Activated CD4-positive, alpha-beta T cell treated with anti-CD3 and anti-CD28 coated beads, Interleukin-2, amount 50 U/mL, for 48 hours (primary cell): ENCODE measurements at regions not wholly inside any gene's neighbourhood (a gene's known extent, or its start where the extent isn't known, plus 50 kb on each side); places are given as distances from the start of the nearest gene placed in this dataset.
"Not testable (repeated sequence)": the region's sequence is repeated elsewhere in the genome, so short reads cannot be mapped to it uniquely, and the experiment has no call there.

ENCODE experiments used
- DNase-seq, 2 experiments: peaks; one replicate each; pipeline ENCODE4 v3.0.0-alpha.2; 2020

DNA sequence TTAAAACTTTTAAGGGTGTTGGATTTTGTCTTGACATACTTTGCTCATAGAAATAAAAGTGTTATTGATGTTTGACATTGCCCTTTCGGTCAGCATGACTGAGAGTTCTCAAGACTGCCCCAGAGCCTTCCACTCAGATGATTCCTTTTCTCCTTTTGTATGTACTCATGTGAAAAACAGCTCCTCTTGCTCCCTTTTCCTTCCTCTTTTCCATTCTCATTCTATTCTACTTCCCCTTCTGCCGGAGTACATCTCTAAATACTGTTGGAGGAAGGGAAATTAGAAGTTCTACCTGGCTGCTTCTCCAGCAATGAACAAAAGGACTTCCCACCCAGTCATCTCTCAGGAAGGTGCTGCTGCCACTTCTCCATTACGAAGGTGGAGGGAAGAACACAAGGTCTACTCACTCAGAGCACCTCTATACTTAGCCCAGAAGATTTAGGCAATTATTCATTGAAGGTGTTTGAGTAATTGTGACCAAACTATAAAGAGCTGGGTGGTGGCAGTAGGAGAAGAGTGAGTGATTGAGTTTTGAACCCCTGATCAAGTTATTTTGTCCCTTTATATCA, 163.8 kb upstream of the MBNL1 start:
- DNase-seq: no peak

DNA sequence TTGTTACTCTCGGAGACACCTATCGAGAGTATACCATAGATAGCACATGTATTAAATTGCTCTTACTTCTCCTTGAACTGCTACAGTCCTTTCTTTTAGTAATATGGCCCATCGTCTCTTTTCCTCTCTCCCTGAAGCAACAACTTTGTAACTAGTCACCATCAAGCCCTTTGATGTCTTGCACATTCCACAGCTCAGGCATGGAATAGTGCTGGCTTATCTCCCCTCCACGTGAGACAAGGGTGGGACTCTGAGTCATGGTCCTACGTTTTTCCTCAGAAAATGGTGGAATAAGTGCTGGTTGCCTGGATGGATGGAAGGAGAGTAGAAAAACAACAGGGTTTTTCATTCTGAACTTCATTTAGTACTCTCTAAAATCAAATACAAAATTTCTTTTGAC, 163.3 kb upstream of the MBNL1 start:
- DNase-seq: no peak

DNA sequence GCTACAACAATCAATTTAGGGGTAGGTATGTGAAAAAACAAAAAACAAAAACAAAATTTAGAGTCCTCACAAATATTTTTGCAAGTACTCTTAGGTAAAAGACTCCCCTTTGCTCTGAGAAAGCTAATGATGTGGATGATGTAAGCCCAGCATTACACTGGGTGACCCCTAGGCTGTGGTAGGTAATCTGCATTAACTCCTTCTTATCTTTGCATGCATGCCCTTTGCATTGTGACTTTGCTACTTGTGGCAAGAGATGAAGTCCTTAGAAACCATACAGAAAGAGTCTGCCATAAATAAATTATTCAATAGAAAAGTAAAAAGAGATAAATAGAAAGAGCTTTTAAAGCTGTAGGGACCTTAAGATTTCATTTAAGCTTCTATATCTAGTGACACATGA, 159.7 kb upstream of the MBNL1 start:
- DNase-seq: no peak

DNA sequence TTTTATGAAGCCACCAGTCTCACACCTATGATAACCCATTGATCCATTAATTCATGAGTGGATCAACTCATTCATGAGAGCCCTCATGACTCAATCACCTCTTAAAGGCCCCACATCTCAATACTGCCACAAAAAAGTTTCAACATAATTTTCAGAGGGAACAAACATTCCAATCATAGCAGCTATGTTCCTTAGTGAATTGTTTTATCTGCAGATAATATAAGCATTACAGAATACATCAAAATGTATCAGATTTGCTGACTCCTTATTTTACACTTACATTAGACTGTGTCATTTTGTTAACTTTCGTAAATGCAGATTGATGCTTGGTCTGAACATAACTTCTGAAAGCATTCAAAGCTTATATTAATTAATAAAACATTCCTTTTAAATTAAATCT, 155.3 kb upstream of the MBNL1 start:
- no peak for DNase-seq

DNA sequence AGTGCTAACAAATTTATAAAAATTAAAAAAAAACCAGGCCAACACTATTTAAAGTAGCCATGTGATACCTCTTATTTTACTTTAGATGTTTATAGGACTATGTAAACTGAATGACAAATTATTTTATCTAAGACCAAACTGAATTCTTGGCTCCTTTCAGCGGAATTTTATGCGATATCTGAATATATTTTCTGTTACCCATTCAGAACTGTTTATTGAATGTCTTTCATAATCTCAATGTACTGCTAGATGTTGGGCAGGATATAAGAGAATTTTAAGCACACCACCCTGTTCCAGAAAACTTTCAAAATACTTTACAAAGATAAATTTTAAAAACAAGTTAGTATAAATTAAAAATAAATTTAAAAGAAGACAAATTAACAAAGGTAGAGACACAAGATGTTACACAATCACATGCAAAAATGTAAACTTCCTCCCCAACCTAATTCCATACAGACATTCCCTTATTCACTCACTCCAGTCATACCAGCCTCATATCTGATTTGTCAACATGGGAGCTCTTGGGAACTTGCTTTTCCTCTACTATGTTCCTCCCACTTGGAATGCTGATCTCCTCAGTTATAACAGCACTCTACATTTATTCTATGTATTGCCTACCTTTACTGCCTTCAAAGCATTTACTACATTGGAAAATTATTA, 154.6 kb upstream of the MBNL1 start:
- no peak for DNase-seq

DNA sequence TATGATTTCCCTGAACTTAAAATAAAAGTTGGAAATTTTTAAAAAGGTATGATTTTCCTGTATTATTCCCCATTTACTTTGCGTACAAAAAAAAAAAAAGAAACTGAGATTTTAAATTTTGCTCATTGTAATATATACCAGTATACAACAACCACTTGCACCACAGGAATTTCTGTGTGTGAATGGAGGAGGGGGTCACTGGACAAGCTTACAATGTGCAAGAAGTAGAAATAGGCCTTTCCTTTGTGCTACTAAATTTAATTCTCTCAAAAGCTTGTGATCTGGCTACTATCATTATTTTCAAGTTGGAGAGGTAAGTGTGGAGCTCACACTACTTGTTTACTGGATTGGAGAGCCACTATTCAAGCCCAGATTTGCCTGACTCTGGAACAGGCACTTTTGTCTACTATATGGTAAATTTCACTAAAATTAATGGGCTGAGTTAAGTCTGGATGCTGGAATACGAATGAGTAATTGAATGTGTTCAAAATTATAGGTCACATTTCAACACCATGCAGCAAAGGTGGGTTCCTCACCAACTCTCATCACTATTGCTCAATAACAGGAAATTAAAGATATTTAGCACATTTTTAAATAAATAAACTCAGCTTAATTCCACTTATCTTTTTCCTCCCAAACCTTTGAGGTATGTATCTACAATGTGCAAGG, 148.0 kb upstream of the MBNL1 start:
- DNase-seq: no peak

DNA sequence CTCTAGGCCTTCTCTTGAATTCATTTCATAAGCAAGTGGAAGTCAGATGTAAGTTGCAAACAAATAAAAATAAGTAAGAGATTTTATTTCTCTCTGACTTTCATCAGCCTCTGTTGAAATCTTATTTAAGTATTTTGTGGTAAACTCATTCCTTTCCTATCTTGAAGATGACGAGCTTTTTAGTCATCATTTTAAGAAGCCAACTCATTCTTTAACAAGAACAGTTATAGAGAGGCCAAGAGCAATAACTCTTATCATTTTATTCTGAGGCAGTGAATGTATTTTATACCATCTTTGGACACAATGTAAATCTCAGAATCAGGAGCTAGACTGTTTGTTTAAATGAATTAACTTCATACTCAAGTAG, 147.5 kb upstream of the MBNL1 start:
- DNase-seq: no peak

DNA sequence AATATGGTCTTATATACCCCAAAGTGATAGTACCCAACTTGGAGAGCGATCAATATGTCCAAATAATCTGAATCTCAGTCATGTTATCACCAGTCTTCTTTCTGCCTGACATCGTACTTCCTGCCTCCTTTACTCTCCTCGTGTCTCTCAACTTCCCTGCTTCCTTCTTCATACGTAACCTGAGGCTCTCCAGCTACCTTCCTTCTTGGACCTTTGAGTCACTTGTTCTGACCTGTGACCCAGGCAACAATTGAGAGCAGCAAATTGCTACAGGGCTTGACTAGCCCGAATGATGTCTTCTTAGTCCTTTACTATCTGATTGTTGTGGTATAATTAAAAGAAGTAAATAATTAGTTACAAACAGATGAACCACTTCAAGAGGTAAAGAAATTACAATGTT, 145.9 kb upstream of the MBNL1 start:
- no peak for DNase-seq

DNA sequence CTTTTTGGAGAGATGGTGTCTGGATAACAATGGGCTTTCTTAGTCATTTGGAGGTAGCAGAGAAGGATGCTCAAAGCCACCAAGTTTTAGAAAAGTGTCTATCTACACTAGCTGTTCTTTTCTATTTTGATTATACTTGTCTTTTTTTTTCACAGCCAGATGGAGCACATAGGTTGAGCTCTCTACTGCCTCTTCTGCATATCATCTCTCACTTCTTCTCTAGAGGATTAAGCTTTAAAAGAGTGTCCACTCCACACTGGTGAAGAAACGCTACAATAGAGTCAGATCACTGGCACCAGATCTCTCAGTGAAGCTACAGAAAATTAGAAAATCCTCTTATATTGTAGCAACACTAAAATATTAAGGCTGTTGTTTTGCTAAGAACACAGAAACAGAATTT, 145.3 kb upstream of the MBNL1 start:
- no peak for DNase-seq

DNA sequence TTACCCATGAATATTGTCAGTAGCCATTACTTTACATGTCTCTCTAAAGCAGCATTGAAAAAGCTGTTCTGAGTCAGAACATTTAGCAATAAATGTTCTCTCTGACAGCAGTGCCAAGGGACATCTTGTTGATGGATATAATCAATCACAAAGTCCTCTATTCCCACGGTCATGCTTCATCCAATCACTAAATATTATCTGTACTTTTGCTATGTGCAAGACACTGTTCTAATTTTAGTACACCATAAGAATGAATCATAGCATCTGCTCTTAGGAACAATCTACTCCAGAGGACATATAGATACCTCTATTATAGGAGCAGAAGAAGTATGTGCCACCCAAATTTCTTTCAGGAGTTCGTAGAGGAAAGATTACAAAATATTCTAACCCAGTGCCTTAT, 142.5 kb upstream of the MBNL1 start:
- DNase-seq: no peak

DNA sequence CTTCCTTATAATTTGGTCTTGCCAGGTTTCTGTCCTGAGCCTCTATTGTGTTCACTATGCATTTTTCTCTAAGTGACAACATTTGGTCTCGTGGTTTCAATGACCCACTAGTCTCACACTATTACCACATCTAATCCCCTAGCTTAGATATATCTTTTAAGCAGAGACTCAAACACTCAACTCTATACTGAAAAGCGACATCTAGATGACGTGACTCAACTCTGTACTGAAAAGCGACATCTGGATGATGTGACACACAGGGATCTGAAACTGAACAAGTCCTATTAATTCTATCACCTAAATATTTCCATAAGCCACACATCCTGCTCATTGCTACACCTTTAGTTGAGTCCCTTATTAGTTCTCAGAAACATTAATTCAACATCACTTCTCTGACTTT, 141.7 kb upstream of the MBNL1 start:
- peak in 1 of 2 experiments; percentile 8 for DNase-seq

DNA sequence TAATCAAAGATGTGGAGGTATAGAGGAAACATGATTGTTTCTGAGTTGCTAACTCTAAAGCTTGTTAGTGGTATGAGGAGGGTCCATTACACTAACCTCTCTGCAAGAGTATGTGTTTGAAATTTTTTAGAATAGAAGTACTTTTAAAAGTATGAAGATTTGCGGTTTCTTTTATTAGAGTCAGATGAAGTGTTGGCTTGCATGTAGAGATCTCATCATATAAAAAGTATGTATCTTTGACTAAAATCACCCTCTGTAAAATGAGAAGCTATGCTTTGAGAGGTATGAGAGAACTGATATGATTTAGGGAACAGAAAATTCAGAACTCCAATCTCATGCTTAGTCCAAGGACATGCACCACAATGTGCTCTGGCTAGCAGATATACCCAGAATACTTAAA, 140.4 kb upstream of the MBNL1 start:
- DNase-seq: no peak

DNA sequence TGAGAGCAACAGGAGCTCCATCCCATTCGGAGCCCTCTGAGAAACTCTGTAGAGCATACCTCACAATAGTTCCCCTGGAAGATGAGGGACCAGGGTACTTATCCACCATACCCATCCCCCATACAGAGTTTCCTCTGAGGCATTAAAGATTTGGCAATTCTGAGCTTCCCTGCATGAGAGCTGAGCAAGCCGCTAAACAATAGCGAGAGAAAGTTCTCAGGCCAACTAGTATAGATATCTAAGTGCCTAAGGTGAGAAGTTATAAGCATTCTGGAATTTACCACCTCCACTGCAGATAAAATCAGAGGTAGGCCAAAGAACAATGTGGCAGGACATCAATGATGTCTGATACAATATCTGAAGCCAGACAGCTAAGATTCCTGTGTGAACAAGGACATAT, 129.1 kb upstream of the MBNL1 start:
- no peak for DNase-seq

DNA sequence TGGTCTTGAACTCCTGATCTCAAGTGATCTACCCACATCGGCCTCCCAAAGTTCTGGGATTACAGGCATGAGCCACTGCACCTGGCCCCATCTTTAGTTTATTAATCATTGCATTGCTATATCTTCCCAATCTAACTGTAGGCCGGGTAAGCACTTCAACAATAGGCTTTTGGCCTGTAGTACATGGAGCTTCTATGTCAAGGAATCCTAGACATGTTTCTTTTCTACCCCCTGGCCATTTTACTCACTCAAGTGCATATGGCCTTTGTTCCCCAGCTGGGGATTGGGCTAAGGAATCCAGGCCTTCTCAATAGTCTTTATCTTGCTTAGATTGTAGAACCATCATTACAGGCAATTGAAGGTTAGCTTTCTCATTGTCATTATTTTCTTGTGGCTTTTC, 122.3 kb upstream of the MBNL1 start:
- DNase-seq: no peak

DNA sequence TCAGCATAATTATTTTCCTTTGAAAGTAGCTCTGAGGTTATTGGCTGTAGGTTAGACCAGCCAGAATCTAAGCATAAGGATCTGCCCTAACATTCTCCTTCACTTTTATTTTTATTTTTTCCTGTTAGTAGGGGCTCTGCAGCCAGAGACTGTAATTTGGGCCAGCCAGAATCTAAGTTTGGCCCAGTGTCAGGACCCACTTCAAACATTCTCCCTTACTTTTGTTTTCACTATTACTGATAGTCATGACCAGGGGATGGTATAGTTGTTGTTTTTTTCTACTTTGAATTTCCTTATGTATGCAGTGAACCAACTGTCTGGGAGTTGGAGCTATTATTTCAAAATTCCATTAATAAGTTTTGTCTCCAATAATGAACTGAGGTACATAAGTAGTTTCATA, 121.0 kb upstream of the MBNL1 start:
- no peak for DNase-seq

DNA sequence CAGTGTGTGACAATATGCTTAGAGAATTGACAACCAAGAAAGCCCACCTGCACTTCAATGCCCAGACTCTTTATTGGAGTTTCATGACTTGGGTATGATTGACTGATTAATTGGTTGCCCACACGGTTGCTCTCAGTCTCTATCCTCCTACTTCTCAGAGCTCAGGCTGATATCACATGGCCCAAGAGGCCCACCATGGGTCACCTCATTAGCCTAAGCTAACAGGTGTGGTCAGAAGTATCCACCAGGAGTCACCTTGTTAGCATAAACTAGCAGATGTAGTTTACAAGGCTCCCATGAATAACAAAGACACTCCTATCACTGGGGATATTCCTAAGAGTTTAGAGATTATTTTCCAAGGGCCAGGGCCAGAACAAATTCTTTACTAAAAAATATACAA, 120.2 kb upstream of the MBNL1 start:
- DNase-seq: no peak

DNA sequence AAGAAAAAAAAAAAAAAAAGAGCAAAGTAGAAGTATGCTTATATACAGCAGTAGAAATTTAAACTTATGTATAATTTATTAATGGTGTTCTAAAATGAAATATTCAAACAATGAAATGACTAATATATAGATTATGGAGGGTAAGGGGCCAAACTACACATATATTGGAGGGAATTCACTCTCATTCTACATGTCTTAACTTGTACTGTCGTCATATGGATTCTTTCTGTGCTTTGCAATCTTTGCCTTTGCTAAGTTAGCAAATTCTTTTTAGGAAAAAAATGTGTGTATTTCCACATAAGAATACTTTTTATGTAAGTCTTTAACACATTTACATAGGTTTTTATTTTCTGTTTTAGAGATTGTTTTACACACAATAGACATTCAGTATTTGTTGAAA, 118.9 kb upstream of the MBNL1 start:
- no peak for DNase-seq

DNA sequence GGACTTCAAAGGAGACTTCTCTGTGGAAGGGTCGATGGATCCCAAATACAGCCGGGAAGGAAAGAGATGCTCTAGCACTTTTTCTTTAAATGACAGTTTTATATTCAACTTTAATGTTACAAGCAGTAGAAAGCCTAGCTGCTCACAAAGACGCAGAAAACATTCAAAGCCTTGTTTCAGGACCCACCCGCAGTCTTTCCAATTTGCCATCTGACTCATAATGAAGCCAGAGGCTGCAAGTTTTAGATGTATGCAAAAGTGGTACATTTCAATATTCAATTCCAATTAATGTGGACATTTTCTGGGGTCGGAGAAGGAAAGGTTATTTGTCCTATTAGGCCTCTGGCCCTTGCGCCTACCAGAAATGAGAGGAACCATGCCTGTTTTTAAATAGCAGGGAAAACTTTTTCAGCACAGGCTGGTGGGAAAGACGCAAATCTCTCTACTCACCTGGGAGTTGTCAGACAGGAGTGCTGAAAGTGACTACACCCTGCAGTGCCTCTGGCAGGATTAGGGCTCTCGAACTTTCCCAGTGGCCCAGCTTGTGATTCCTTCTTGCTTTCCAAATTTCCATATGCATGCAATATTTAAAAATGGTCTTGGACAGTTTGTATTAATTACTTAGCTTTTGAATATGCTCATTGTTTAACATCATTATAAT, 117.4 kb upstream of the MBNL1 start:
- peak in 1 of 2 experiments; percentile 9 for DNase-seq

DNA sequence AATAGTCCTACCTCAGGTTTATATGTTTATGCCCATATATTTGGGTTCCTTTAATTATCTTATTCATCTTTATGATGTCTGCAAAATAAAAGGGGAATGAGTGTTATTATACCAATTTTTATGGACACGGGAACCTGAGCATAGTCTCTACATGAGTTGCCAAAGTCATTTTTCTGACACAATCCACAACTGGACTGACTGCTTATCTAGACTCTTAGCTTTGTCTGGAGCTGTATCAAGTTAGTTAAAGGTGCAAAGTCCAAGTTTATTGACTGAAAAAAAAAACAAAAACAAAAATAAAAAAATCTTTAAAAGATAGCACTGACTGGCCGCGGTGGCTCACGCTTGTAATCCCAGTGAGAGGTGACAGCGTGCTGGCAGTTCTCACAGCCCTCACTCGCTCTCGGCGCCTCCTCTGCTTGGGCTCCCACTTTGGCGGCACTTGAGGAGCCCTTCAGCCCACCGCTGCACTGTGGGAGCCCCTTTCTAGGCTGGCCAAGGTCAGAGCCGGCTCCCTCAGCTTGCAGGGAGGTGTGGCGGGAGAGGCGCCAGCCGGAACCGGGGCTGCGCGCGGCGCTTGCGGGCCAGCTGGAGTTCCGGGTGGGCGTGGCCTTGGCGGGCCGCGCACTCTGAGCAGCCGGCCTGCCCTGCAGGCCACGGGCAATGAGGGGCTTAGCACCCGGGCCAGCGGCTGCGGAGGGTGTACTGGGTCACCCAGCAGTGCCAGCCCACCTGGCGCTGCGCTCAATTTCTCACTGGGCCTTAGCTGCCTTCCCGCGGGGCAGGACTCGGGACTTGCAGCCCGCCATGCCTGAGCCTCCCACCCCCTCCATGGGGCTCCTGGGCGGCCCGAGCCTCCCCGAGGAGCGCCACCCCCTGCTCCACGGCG, 116.6 kb upstream of the MBNL1 start:
- not testable (repeated sequence) for DNase-seq

DNA sequence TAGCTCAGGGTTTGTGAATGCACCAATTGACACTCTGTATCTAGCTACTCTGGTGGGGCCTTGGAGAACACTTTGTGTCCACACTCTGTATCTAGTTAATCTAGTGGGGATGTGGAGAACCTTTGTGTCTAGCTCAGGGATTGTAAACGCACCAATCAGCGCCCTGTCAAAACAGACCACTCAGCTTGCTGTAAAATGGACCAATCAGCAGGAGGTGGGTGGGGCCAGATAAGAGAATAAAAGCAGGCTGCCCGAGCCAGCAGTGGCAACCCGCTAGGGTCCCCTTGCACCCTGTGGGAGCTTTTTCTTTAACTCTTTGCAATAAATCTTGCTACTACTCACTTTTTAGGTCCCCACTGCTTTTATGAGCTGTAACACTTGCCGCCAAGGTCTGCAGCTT, 115.6 kb upstream of the MBNL1 start:
- not testable (repeated sequence) for DNase-seq

DNA sequence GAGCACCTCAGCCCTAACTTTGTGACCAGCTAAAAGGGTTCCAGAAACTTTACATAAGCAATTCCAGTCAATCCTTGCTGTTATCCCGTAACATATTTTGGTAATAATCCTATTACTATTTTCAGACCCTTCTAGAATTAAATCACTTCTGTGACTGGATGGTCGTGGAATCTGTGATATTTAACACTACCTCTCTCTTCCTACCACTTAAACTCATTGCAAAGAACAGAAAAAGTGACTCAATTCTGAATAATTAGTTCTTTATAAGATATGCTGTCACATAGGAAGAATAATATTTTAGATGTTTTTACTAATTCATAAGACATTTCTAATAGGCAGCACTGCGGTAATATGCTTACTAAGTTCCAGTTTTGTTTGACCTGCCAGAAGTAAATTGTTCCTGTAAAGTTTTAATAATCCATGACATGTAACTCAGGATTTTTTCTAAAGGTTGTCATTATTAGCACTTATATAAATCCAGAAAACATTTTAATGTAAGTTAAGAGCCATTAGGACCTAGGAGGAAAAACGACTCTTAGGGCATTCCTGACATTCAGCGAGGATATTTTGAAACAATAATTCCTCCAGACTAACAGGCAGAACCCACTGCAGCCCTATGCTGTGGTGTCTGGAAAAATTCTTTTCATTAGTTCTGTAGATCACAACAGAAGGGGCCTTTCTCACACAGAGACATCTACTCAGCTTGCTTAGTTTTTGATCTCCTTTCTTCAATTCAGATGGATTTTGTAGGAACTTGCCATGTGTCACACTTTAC, 113.3 kb upstream of the MBNL1 start:
- no peak for DNase-seq

DNA sequence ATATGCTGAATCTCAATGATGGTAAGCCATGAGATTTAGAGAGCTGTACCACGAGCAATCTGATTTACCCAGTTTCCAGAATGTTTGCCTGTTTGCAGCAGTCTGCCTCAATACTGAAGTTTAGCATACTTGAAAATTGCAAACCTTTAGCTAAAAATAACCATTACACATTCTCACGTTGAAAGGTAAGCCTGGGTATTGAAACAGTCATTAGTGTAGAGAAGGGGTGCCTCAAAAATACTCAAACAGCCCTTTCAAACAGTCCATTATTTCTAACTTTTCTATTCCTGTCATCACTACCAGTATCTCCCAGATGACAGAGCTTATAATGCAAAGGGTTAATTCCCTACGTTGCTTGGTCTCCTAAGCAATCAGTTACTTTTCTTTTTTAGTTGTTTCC, 111.8 kb upstream of the MBNL1 start:
- no peak for DNase-seq
